ENCODE measurements at regions not wholly inside any gene's neighbourhood (a gene's known extent, or its start where the extent isn't known, plus 50 kb on each side); places are given as distances from the start of the nearest gene placed in this dataset.

DNA sequence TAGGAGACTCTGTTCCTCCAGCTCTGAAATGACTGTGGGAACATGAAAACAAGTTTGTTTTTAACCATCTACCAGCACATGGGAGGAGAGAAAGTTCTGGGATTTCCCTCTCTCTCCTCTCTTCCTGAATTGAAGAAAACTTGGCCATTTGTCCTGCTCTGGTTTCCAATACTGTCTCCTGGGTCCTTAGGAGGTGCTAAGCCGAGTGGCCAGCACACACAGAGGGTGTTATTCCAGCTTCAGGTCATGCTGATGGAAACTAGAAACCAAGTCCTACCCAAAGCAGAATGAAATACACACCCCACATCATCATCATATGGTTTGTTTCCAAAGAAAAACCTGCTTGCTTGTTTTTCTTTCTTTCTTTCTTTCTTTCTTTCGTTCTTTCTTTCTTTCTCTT, 172.7 kb downstream of the RPLP1 start:
- no peak for TF ChIP-seq POLR2A (IDR thresholded peaks at IDR 0.05; ENCODE audit: low read length)
- no peak for TF ChIP-seq GATA1 (IDR thresholded peaks at IDR 0.05; ENCODE audit: low read depth, low read length)
